Inferior parietal cortex (tissue), 1 donor: ENCODE measurements at regions not wholly inside any gene's neighbourhood (a gene's known extent, or its start where the extent isn't known, plus 50 kb on each side); places are given as distances from the start of the nearest gene placed in this dataset.

Experiments
- DNase-seq: peaks from one replicate; pipeline ENCODE4 v3.0.0-alpha.2; 2016; ENCODE audit errors: extremely low spot score

GRCh38 chr16:86436466-86437185 is 73.7 kb upstream of the FOXF1 start:
- DNase-seq: no peak

- no peak for DNase-seq
Observed at GRCh38 chr16:86437348-86437747, 73.0 kb upstream of the FOXF1 start.

- no peak for DNase-seq
Observed at GRCh38 chr16:86442703-86443102, 67.6 kb upstream of the FOXF1 start.

GRCh38 chr16:86443508-86444147 is 66.7 kb upstream of the FOXF1 start:
- DNase-seq: no peak

DNA sequence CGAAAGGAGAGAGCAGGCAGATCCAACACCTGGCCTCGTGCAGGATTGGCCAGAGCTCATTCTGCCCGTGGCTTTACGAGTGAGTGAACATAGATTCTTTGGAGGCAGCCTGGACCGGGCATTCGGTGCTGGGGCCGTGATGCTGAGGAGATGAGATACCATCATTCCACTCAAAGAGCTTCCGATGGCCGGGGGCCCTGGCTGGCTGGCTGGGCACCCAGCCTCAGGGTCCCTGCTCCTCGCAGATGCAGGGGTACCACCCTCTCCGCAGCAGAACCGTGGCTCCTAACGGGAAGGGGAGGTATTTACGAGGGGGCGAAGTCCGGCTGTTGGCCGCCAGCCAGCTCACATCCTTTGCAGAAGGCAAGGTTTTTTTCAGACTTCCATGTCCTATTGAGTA is 66.1 kb upstream of the FOXF1 start:
- no peak for DNase-seq

GRCh38 chr16:86444661-86445060 is 65.7 kb upstream of the FOXF1 start:
- no peak for DNase-seq

DNA sequence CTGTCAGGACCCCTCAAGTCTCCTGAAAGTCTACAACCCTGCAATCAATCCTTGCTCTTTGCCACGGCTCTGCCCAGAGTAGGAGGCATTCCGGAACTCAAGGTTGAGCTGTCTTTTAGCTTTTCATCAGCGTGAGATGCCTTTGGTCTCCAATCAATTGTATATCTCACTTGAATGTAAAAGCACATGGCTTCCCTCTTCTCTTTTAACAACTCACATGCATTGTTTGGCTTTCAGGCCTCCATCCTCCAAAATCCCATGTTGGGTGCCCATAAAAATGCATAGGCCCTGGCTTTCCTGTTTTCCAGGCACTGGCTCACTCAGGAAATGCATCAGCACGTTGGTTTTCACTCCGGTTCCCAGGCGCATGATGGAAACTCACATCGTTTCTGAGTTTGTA is 64.0 kb upstream of the FOXF1 start:
- DNase-seq: no peak

DNA sequence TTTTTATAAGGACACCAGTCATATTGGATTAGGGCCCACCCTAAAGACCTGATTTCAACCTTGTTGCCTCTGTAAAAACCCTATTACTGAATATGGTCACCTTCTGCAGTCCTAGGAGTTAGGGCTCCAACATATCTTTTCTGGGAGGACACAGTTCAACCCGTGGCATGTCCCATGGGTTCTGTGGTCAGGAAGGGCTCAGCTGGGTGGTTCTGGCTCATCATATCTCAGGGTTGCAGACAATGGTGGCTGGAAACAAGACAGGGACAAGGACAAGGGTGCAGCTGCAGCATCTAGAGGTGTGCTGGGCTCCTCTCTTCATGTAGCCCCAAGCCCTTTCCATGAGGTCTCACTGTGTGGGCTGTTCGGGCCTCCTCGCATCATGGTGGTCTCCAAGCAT is 63.1 kb upstream of the FOXF1 start:
- DNase-seq: no peak

GRCh38 chr16:86448306-86448890 is 61.9 kb upstream of the FOXF1 start:
- DNase-seq: no peak

DNA sequence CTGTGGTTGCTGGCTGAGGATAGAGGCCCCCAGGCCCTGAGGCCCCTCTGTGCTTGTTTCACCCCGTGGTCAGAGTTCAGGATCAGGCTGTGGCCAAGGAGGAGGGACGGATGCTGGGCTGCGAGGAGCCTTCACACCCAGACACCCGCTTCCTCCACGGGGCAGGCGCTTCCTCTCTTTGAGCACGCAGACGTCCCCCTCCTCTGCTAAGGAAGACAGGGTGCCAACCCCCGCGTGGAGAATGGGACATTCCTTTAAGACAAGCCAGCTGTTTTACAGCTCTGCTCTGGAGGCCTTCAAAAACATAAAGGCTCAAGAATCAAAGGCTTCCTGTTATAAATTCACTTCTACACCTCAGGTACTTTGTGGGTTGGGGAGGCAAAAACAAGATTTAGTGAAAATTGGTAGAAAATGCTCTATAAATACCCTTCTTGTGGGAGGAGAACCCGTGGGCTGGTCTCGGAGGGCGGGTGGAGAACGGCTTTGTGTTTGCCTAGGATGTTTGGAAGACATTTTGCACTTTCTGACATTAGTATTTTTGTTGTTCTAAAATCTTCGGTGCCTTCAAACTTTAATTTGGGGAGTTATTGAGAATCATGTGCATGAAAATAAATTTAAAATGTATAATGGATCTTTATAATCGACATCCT is 60.8 kb upstream of the FOXF1 start:
- no peak for DNase-seq

DNA sequence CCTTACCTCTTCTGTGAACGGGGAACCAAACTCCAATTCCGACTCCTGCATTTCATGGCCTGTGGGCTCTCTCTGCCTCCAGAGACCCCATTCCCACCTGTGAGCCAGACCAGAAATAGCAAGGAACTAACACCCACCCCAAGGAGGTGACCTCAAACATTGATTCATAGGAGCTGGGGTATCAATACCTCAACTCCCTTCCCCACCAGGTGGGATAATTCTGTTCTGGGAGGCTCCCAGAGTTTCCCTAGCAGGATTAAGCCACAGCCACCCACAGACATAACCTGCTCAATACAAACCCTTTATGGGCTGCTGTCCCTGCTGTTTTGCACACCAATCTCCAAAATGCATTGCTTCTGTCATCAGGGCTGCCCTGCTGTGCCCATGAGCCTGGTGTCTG is 59.6 kb upstream of the FOXF1 start:
- DNase-seq: no peak

DNA sequence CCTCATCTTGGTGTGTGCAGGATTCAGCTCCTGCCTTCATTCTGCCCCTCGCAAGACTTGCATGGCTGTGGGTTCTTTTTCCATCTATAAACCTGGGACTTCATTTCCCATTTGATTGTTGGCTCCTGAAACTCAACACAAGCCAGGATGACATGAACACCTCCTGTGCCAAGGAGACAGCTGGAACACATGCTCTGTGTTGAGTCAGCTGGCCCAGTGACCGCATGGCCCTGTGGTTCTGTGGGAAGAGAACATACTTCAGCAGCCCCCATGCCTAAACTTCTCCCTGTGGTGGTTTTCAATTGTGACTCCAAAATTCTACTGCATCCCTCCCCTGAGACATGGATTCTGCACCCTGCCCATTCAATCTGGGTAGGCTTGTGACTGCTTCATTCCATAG is 57.9 kb upstream of the FOXF1 start:
- no peak for DNase-seq

DNA sequence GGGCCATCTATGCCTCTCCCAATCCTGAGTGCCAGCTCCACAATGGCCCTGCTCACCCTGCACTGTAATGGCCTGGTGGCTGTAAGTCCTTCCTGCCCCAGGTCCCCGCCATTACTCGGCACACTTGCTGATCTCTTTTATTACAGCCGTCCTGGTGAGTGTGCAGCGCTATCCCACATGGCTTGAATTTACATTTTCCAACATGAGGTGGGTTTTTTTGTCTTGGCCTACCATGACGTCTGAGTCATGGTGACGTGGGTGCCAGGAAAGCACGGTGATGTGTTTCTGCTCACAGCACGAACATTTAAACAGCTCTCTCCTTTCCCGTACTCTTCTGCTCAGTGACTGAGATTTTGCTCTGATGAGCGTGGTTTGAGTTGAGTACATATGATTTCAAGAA is 55.2 kb upstream of the FOXF1 start:
- no peak for DNase-seq

DNA sequence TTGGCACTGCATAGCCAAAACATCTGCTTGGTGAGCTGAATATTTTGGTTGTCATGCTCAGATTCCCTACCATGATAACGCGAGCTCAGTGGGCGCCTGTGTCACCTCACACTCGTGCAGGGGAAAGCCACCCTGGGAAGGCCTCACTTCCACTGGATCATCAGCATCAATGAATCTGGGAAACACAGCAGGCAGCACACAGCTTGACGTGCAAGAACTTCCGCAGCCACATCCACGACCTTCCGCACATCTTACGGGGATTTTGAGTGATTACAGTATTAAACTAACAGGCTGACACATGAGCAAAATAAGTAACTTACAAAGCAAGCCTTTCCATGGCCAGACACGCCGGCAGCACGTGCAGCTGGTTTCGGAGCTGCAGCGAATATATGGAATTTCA is 54.7 kb upstream of the FOXF1 start:
- DNase-seq: no peak

- no peak for DNase-seq
Observed at GRCh38 chr16:86457501-86458148, 52.7 kb upstream of the FOXF1 start.

DNA sequence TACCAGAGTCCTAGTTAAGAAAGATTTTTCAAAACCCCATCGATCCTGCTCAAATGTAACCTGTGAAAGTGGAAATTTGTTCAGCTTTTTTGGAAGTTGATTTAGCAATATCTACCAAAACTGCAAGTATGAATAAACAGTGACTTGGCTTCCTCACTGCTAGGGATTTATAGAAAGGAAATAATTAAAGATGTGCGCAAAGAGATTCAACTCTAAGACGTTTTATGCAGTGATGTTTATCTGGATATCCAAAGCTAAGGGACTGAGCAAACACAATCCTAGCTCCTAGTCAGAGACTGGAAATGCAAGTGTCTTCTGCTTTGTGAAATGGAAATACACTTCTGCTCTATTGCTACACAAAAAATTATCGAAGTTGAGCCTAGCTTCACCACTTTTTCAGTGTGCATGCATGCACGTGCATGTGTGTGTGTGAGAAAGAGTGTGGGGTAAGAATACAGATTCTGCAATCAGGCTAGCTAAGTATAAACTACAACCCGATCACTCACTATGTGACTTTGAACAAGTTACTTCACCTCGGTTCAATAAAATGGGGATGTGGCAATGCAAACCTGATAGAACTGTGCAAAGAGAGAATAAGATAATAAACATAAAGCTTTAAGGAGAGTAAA is 52.1 kb upstream of the FOXF1 start:
- DNase-seq: no peak

DNA sequence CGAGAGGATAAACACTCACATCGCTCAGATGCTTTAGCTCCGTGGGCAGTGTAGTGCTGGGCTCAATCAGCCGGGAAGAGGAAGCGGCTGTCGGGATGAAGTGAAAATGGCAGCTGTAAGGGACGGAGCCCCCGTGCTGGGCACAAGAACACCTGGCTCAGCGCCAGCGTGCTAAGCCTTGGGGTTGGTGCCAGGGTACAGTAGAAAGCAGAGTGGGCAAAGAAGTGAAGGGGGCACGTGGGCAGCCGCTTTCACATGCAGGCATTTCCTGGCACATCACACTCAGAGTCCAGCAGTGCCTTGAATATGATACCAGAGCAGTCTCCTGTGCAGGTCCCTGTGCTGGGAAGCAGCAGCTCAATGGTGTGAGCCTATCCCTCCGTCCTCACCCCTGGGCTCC is 51.1 kb upstream of the FOXF1 start:
- no peak for DNase-seq
